GM12873 (cell line): ENCODE measurements at regions not wholly inside any gene's neighbourhood (a gene's known extent, or its start where the extent isn't known, plus 50 kb on each side); places are given as distances from the start of the nearest gene placed in this dataset.

ENCODE experiments used
- CTCF ChIP-seq: IDR thresholded peaks from 2 replicates; pipeline ENCODE4 v1.5.1; 2012; ENCODE audit warnings: low read depth, mild to moderate bottlenecking, moderate library complexity, low read length, control low read depth; ENCODE audit not compliant: insufficient read depth; ENCODE audit errors: missing control alignments

GRCh38 chr17:77526259-77526711 lies 385.5 kb downstream of the SEC14L1 start:
- no peak for TF ChIP-seq CTCF

GRCh38 chr17:77526728-77527350 lies 386.1 kb downstream of the SEC14L1 start:
- no peak for TF ChIP-seq CTCF

- TF ChIP-seq CTCF = no peak
Observed at GRCh38 chr17:77527409-77527808, 386.6 kb downstream of the SEC14L1 start.

DNA sequence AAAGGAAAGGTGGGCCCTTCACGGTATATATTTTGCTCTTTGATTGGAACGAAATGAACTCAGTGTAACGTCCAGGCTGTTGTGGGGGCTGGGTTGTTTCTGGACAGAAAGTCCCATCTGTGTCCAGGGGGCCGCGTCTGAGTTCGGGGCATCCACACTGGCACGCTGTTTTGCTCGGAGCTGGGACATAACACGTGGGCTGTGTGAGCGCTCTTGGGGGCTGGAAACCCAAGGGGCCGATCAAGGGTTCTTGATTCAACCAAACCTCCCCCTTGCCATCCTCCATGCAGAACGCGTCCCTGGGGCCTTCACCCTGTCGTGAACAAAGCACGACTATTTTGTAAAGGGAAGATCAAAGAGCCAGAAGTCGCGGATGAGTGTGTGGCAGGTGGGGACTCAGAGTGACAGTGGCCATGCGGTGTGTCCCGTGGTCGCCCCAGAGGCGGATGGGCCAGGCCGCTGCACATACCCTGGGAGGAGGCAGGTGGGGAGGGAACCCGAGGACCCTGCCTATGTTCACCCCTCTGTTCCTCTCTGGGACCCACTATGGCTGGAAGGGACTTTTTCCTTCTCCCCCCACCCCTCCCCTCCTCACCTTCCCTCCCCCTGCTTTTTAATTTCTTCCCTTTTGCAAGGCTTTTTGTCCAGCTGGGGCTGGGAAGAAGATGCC lies 387.2 kb downstream of the SEC14L1 start:
- TF ChIP-seq CTCF = no peak

DNA sequence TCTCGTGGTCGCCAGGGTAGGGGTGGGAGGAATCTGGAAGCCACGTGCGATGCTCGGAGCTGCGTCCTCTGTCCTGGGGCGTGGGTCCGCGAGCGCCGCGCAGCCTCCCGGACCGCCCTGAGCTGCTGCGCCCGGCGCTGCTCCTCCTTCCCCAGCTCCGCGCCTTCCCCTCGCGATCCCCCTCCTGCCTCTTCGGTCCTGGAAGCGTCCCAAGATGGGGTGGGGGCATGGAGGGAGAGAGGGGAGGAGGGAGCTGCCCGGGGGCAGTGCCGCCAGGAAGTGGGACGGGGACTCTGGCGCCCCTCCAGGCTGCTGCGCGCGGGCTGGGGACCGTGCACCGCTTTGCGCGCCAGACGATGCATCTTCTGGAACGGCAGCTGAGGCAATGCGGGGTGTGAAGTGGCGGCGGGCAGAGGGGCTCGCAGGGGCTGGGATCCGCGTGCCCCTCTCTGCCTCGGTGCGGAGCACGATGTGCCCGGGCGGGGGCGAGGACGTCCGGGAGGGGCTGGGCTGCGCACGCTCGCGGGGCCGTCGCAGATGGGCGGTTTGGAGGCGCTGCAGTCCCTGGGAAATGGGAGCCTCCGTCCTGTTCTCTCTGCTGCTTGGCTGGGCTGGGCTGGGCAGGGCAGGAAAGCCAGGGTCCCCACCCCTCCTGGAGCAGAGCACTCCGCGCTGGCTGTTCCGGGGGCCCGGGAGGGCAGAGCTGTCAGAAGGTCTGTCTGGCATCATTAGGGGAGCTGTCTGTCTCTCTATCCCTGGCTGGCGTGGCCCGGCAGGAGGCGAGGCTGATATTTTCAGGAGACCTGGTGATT lies 388.0 kb downstream of the SEC14L1 start:
- TF ChIP-seq CTCF = no peak

DNA sequence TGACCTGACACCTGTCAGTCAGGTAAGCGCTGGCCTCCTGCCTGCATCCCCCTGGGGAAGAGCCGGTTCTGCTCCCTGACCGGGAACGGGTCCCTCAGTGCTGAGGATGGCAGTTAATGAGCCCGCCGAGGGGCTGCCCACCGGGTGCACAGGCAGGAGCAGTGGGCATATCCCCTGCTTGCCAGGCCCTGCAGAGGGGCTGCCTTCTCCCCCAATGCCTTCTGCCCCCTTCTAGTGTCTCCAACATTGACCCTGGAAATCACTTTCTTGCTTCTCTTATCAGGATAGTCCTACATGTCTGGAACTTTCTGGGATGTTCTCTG lies 388.5 kb downstream of the SEC14L1 start:
- no peak for TF ChIP-seq CTCF

DNA sequence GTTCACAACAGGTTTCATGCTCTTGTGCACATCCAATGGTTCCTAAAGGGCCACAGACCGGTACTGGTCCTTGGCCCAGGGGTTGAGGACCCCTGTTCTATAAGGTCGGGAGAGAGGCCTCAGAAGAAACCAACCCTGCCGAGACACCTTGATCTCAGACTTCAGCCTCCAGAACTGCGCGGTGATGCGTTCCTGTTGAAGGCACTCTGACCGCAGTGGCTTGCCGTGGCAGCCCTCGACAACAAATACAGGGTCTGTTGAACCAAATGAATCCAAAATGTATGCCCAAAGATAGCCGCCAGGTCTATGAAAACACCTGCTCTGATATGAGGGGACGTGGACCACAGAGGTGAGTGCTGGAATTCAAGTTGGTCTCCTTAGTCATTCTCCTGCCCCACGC lies 389.8 kb downstream of the SEC14L1 start:
- no peak for TF ChIP-seq CTCF
